HEK293T (cell line): ENCODE measurements at regions not wholly inside any gene's neighbourhood (a gene's known extent, or its start where the extent isn't known, plus 50 kb on each side); places are given as distances from the start of the nearest gene placed in this dataset.

Experiments used
- ARNT ChIP-seq: fragments of 450-650 bp; IDR thresholded peaks from 2 replicates; pipeline ENCODE4 v1.6.1; 2017; ENCODE audit warnings: mild to moderate bottlenecking
- BHLHE40 ChIP-seq: fragments of 450-650 bp; IDR thresholded peaks from 2 replicates; pipeline ENCODE4 v1.6.1; 2016; ENCODE audit warnings: mild to moderate bottlenecking, moderate library complexity, borderline replicate concordance
- FOXA1 ChIP-seq: fragments of 450-650 bp; IDR thresholded peaks from 2 replicates; pipeline ENCODE4 v1.6.1; 2016; ENCODE audit warnings: mild to moderate bottlenecking
- FOXK2 ChIP-seq: fragments of 450-650 bp; IDR thresholded peaks from 2 replicates; pipeline ENCODE4 v1.6.1; 2016; ENCODE audit warnings: mild to moderate bottlenecking
- FOXM1 ChIP-seq: fragments of 450-650 bp; IDR thresholded peaks from 2 replicates; pipeline ENCODE4 v1.6.1; 2017; ENCODE audit warnings: mild to moderate bottlenecking, borderline replicate concordance
- HDGF ChIP-seq: fragments of 450-650 bp; IDR thresholded peaks from 2 replicates; pipeline ENCODE4 v1.6.1; 2017; ENCODE audit warnings: antibody characterized with exemption, borderline replicate concordance
- NFRKB ChIP-seq: fragments of 450-650 bp; IDR thresholded peaks from 2 replicates; pipeline ENCODE4 v1.6.1; 2016; ENCODE audit warnings: mild to moderate bottlenecking, moderate library complexity
- SP1 ChIP-seq: fragments of 450-650 bp; IDR thresholded peaks from 2 replicates; pipeline ENCODE4 v1.6.1; 2017
- SUZ12 ChIP-seq: fragments of 450-650 bp; IDR thresholded peaks from 2 replicates; pipeline ENCODE4 v1.6.1; 2016; ENCODE audit warnings: mild to moderate bottlenecking
- ZNF384 ChIP-seq: fragments of 450-650 bp; IDR thresholded peaks from 2 replicates; pipeline ENCODE4 v1.6.1; 2016

- no peak for TF ChIP-seq NFRKB
- TF ChIP-seq SUZ12: no peak
- TF ChIP-seq FOXK2: no peak
- no peak for TF ChIP-seq SP1
- TF ChIP-seq FOXM1: no peak
- TF ChIP-seq HDGF: no peak
- no peak for TF ChIP-seq FOXA1
- TF ChIP-seq ARNT: no peak
- TF ChIP-seq ZNF384: no peak
- no peak for TF ChIP-seq BHLHE40
These were observed 494.7 kb upstream of the MARCKS start for GRCh38 chr6:113362301-113363047.
